HepG2 (cell line): ENCODE measurements at regions not wholly inside any gene's neighbourhood (a gene's known extent, or its start where the extent isn't known, plus 50 kb on each side); places are given as distances from the start of the nearest gene placed in this dataset.

Source experiments
- ATAC-seq: fragments of 200-7000 bp; cut with Tn5 transposase; 3 replicates; pipeline ENCODE4 v1.9.1; 2020; ENCODE audit warnings: mild to moderate bottlenecking, moderate library complexity
- BruUV-seq: library from RNA; stranded (reverse); fragments of 400-500 nt; replicated peaks from 2 replicates; lab custom pipeline; 2021; lab: Mats Ljungman, UMichigan
- CTCF ChIA-PET: fragments of 300-600 bp; formaldehyde crosslinking; extraction: SDS; loops from one replicate; lab custom pipeline; 2021; ENCODE audit warnings: low total read pairs, inconsistent platforms, low intra/inter-chr PET ratio; lab: Yijun Ruan, JAX
- POLR2A ChIA-PET: fragments of 350-600 bp; sonication (Branson Sonifier 250); formaldehyde crosslinking; loops from one replicate; lab custom pipeline; 2020; ENCODE audit warnings: antibody characterized with exemption, inconsistent platforms; lab: Yijun Ruan, JAX
- DNase-seq: peaks from one replicate; pipeline ENCODE4 v3.0.0-alpha.2; 2015; ENCODE audit warnings: low spot score
- FAIRE-seq: peaks from 3 replicates; lab custom pipeline; 2011; peaks lifted over from hg19 to GRCh38; lab: Jason Lieb, UNC
- H2AFZ ChIP-seq: one replicate; pipeline ENCODE4 v1.6.1; 2011; ENCODE audit warnings: low read length, inconsistent platforms
- H3K27ac ChIP-seq: fragments of 300-600 bp; 3 replicates; pipeline ENCODE4 v1.8.0; 2011; ENCODE audit warnings: mixed run types, mild to moderate bottlenecking, mixed read lengths, low read length, inconsistent platforms; ENCODE audit not compliant: insufficient read depth; ENCODE audit errors: extremely low read length
- H3K27me3 ChIP-seq, 2 experiments: fragments of 200-600 bp in 1 of 2; 2 replicates in 1 of 2; 3 replicates in 1 of 2; pipeline versions ENCODE4 v1.6.0 to v1.8.0; 2011; ENCODE audit warnings: low read length in 2 of 2, mild to moderate bottlenecking in 2 of 2, moderate library complexity in 2 of 2, inconsistent platforms in 1 of 2; ENCODE audit not compliant: insufficient read depth in 2 of 2, control insufficient read depth in 1 of 2
- H3K36me3 ChIP-seq, 2 experiments: fragments of 200-600 bp in 1 of 2; replicated peaks in 1 of 2; 2 replicates in 1 of 2; 3 replicates in 1 of 2; pipeline versions ENCODE4 v1.5.1 to v1.8.0; 2011; ENCODE audit warnings: low read length in 2 of 2, inconsistent platforms in 1 of 2; ENCODE audit not compliant: insufficient read depth in 2 of 2, control insufficient read depth in 1 of 2
- H3K4me1 ChIP-seq: 2 replicates; pipeline ENCODE4 v1.5.1; 2012; ENCODE audit warnings: low read length, inconsistent platforms; ENCODE audit not compliant: insufficient read depth
- H3K4me2 ChIP-seq: 2 replicates; pipeline ENCODE4 v1.6.0; 2011; ENCODE audit warnings: low read depth, low read length, inconsistent platforms
- H3K4me3 ChIP-seq, 3 experiments: fragments of 200-600 bp in 1 of 3; sonication (generic), shearing (Covaris generic) in 1 of 3; replicated peaks in 1 of 3; 2 replicates each; pipeline ENCODE4 v1.5.1; 2011 to 2016; ENCODE audit warnings: low read length in 3 of 3, inconsistent platforms in 2 of 3, low read depth in 2 of 3, mild to moderate bottlenecking in 2 of 3, control low read depth in 1 of 3, mixed read lengths in 1 of 3; ENCODE audit not compliant: insufficient read depth in 1 of 3
- H3K79me2 ChIP-seq: one replicate; pipeline ENCODE4 v1.6.1; 2011; ENCODE audit warnings: low read length, inconsistent platforms; ENCODE audit not compliant: insufficient read depth
- H3K9ac ChIP-seq: 2 replicates; pipeline ENCODE4 v1.6.0; 2011; ENCODE audit warnings: mild to moderate bottlenecking, low read depth, low read length, inconsistent platforms; ENCODE audit not compliant: insufficient read depth
- H3K9me3 ChIP-seq: 2 replicates; pipeline ENCODE4 v1.5.1; 2012; ENCODE audit warnings: mild to moderate bottlenecking, low read length
- H4K20me1 ChIP-seq: 2 replicates; pipeline ENCODE4 v1.6.0; 2011; ENCODE audit warnings: inconsistent platforms, mild to moderate bottlenecking, low read length, moderate library complexity; ENCODE audit not compliant: insufficient read depth
- MATR3 ChIP-seq: sonication (generic); formaldehyde crosslinking; IDR thresholded peaks from 2 replicates; pipeline ENCODE4 v1.4.0; 2020; ENCODE audit warnings: missing genetic modification reagents
- RXRA ChIP-seq: sonication (generic); formaldehyde crosslinking; IDR thresholded peaks from 2 replicates; pipeline ENCODE4 v1.5.1; 2020; ENCODE audit warnings: missing genetic modification reagents
- SMARCC2 ChIP-seq: fragments of 450-650 bp; IDR thresholded peaks from 2 replicates; pipeline ENCODE4 v1.6.1; 2017; ENCODE audit warnings: antibody characterized with exemption, mild to moderate bottlenecking
- ZNF775 ChIP-seq: sonication (generic); formaldehyde crosslinking; IDR thresholded peaks from 2 replicates; pipeline ENCODE4 v1.4.0; 2020; ENCODE audit warnings: missing genetic modification reagents, mild to moderate bottlenecking, moderate library complexity, borderline replicate concordance
- ZNF891 ChIP-seq: sonication (generic); formaldehyde crosslinking; IDR thresholded peaks from 2 replicates; pipeline ENCODE4 v1.5.0; 2020; ENCODE audit warnings: mild to moderate bottlenecking, missing genetic modification reagents
- WGBS: methylation state at CpG from one replicate; pipeline ENCODE4 v1.1.6; 2017; ENCODE audit warnings: low lambda C conversion rate; 5-methylcytosine and 5-hydroxymethylcytosine counted together
- in situ Hi-C: cut with HindIII; loops from 2 replicates; pipeline ENCODE4 v1.10.0; 2017; ENCODE audit warnings: low pct_unique_long_range_greater_than_20kb; ENCODE audit not compliant: extremely low pct_ligation_motif_present
- intact Hi-C: fragments of 100-400 bp; cut with micrococcal nuclease; formaldehyde crosslinking; loops from one replicate; pipeline ENCODE4 v1.10.0; 2022; ENCODE audit not compliant: unreplicated experiment
- TF ChIP-seq, protein P1 (sequence below): sonication (generic); formaldehyde crosslinking; IDR thresholded peaks from 2 replicates; pipeline ENCODE4 v1.4.0; 2020; ENCODE audit warnings: missing genetic modification reagents

DNA sequence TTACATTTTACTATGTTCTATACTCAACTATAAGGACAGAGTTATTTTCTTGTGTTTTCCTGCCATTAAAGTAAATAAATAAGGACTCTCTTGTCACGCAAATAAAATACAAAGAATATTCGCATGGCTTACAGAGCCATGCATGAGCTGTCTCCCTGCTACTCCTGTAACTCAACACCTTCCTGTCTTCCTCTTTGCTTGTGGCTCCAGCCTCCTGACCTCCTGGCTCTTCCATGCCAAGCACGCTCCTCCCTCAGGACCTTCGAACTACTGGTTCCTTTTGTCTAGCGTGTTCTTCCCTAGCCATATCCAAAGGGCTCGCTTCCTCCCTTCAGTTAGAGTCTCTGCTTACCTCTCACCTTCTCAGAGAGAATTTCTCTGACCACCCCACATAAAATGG lies 124.3 kb upstream of the TMC3 start:
- ChIA-PET CTCF (no interaction called here), POLR2A (no interaction called here)
- H3K4me1 ChIP-seq = no peaks in the 10 kb centered on the region
- H3K27ac ChIP-seq = no peak overlapping the region
- H3K36me3 ChIP-seq = no peaks in the 10 kb centered on the region
- WGBS = 55% methylated on average over 6 of the region's 6 CpGs
- in situ Hi-C loops (no loop called here), intact Hi-C loops (no loop called here)
- H3K9ac ChIP-seq = no peak overlapping the region
- H3K4me2 ChIP-seq = no peak overlapping the region
- FAIRE-seq (no peak), ATAC-seq (no peak), DNase-seq (no peak)
- H3K79me2 ChIP-seq = no peaks in the 10 kb centered on the region
- no peaks in the 10 kb centered on the region; a peak in 1 of 5 replicates for H3K27me3 ChIP-seq
- H4K20me1 ChIP-seq = no peaks in the 10 kb centered on the region
- H2AFZ ChIP-seq = no peak overlapping the region
- no peaks in the 10 kb centered on the region for H3K9me3 ChIP-seq
- H3K4me3 ChIP-seq = no peak overlapping the region
- no peak for TF ChIP-seq ZNF775
- no peak for TF ChIP-seq ZNF891 (CRISPR knock-in tag)
- TF ChIP-seq RXRA (CRISPR knock-in tag) = no peak
- no peak for TF ChIP-seq SMARCC2
- TF ChIP-seq, protein P1, sequence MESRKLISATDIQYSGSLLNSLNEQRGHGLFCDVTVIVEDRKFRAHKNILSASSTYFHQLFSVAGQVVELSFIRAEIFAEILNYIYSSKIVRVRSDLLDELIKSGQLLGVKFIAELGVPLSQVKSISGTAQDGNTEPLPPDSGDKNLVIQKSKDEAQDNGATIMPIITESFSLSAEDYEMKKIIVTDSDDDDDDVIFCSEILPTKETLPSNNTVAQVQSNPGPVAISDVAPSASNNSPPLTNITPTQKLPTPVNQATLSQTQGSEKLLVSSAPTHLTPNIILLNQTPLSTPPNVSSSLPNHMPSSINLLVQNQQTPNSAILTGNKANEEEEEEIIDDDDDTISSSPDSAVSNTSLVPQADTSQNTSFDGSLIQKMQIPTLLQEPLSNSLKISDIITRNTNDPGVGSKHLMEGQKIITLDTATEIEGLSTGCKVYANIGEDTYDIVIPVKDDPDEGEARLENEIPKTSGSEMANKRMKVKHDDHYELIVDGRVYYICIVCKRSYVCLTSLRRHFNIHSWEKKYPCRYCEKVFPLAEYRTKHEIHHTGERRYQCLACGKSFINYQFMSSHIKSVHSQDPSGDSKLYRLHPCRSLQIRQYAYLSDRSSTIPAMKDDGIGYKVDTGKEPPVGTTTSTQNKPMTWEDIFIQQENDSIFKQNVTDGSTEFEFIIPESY (CRISPR knock-in tag) = no peak
- BruUV-seq = no TSS peak

DNA sequence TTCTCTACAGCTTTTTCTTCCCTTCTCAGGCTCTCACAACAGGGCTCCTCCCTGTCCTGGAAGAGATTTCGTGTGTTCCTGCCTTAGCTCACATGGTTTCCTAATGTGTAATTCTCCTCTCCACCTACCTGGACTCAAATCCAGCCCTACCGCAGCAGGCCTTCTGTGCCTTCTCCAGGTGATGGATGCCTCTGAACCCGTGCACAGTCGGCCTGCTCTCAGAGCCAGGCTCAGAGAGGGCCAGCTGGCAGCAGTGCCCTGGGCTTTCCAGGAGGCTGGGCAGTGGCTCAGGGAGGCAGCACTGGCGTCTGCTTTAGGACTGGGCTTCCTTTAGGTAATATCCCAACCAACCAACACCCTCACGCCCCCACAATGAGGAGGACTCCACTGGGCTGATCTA lies 123.2 kb upstream of the TMC3 start:
- BruUV-seq = no TSS peak
- no peak overlapping the region for H3K9ac ChIP-seq
- no peaks in the 10 kb centered on the region for H3K4me1 ChIP-seq
- no peak overlapping the region for H2AFZ ChIP-seq
- no peaks in the 10 kb centered on the region for H4K20me1 ChIP-seq
- ChIA-PET POLR2A (no interaction called here), CTCF (no interaction called here)
- no peaks in the 10 kb centered on the region for H3K9me3 ChIP-seq
- H3K4me3 ChIP-seq = no peak overlapping the region
- intact Hi-C loops (no loop called here), in situ Hi-C loops (no loop called here)
- H3K36me3 ChIP-seq = no peaks in the 10 kb centered on the region
- H3K27me3 ChIP-seq = no peaks in the 10 kb centered on the region; a peak in 1 of 5 replicates
- no peaks in the 10 kb centered on the region for H3K79me2 ChIP-seq
- no peak for ATAC-seq
- FAIRE-seq = no peak
- TF ChIP-seq MATR3 (CRISPR knock-in tag) = no peak
- no peak overlapping the region for H3K4me2 ChIP-seq
- 17% methylated on average over 6 of the region's 6 CpGs for WGBS
- H3K27ac ChIP-seq = no peak overlapping the region
- DNase-seq = no peak
